LoVo (cell line): ENCODE measurements at regions not wholly inside any gene's neighbourhood (a gene's known extent, or its start where the extent isn't known, plus 50 kb on each side); places are given as distances from the start of the nearest gene placed in this dataset.

Experiments
- DNase-seq: peaks from one replicate; pipeline ENCODE4 v3.0.0-alpha.2; 2016; ENCODE audit warnings: low spot score

GRCh38 chr22:27477171-27477570 is 324.4 kb downstream of the MN1 start:
- DNase-seq, result no peak

- DNase-seq, result no peak
Observed at GRCh38 chr22:27480487-27480886, 321.1 kb downstream of the MN1 start.

- no peak for DNase-seq
Observed at GRCh38 chr22:27482402-27482801, 319.2 kb downstream of the MN1 start.

GRCh38 chr22:27483095-27483785 is 318.3 kb downstream of the MN1 start:
- no peak for DNase-seq

- DNase-seq, result no peak
Observed at GRCh38 chr22:27485842-27486241, 315.7 kb downstream of the MN1 start.

GRCh38 chr22:27487600-27488452 is 313.7 kb downstream of the MN1 start:
- no peak for DNase-seq

- DNase-seq, result no peak
Observed at GRCh38 chr22:27488456-27489177, 312.9 kb downstream of the MN1 start.

GRCh38 chr22:27489178-27489675 is 312.3 kb downstream of the MN1 start:
- DNase-seq, result peak; percentile 24

- no peak for DNase-seq
Observed at GRCh38 chr22:27490080-27490479, 311.5 kb downstream of the MN1 start.

- no peak for DNase-seq
Observed at GRCh38 chr22:27491888-27492287, 309.7 kb downstream of the MN1 start.

GRCh38 chr22:27492566-27493201 is 308.9 kb downstream of the MN1 start:
- DNase-seq, result no peak

- no peak for DNase-seq
Observed at GRCh38 chr22:27493796-27494195, 307.8 kb downstream of the MN1 start.

- no peak for DNase-seq
Observed at GRCh38 chr22:27494785-27495184, 306.8 kb downstream of the MN1 start.

GRCh38 chr22:27495325-27495724 is 306.2 kb downstream of the MN1 start:
- DNase-seq, result no peak

GRCh38 chr22:27499121-27499520 is 302.4 kb downstream of the MN1 start:
- no peak for DNase-seq

- DNase-seq, result no peak
Observed at GRCh38 chr22:27501191-27501936, 300.2 kb downstream of the MN1 start.

GRCh38 chr22:27502327-27502726 is 299.2 kb downstream of the MN1 start:
- no peak for DNase-seq

- no peak for DNase-seq
Observed at GRCh38 chr22:27504360-27505253, 296.9 kb downstream of the MN1 start.

- DNase-seq, result no peak
Observed at GRCh38 chr22:27507111-27507611, 294.4 kb downstream of the MN1 start.

GRCh38 chr22:27507935-27508526 is 293.5 kb downstream of the MN1 start:
- DNase-seq, result no peak
